ENCODE measurements at regions not wholly inside any gene's neighbourhood (a gene's known extent, or its start where the extent isn't known, plus 50 kb on each side); places are given as distances from the start of the nearest gene placed in this dataset.

GRCh38 chr6:14828201-14828611 lies 417.7 kb upstream of the JARID2 start:
- no peak for DNase-seq (ENCODE audit: low spot score, unreplicated experiment)
- Mint-ChIP-seq H3K27me3 (peaks cover 8% of the 10 kb centered on the region), H3K4me1 (ENCODE audit: low read depth) (peaks cover 26% of the 10 kb centered on the region)

GRCh38 chr6:14831070-14831469 lies 414.8 kb upstream of the JARID2 start:
- no peak overlapping the region for H3K4me3 Mint-ChIP-seq (ENCODE audit: low read depth)
- DNase-seq (ENCODE audit: low spot score, unreplicated experiment) = no peak
- no peak overlapping the region for H3K27ac Mint-ChIP-seq
- no peak for TF ChIP-seq CTCF (IDR thresholded peaks at IDR 0.05; ENCODE audit: unreplicated experiment)
- H3K36me3 Mint-ChIP-seq (ENCODE audit: insufficient read depth) = no peaks in the 10 kb centered on the region
- peaks cover 8% of the 10 kb centered on the region for H3K27me3 Mint-ChIP-seq
- H3K4me1 Mint-ChIP-seq (ENCODE audit: low read depth) = peaks cover 15% of the 10 kb centered on the region
- no peaks in the 10 kb centered on the region for H3K9me3 Mint-ChIP-seq (ENCODE audit: low read depth)

More at GRCh38 chr6:14828201-14828611, 417.7 kb upstream of the JARID2 start:
- H3K36me3 Mint-ChIP-seq (ENCODE audit: insufficient read depth) = no peaks in the 10 kb centered on the region
- H3K4me3 Mint-ChIP-seq (ENCODE audit: low read depth) = no peak overlapping the region
- no peak overlapping the region for H3K27ac Mint-ChIP-seq
- no peaks in the 10 kb centered on the region for H3K9me3 Mint-ChIP-seq (ENCODE audit: low read depth)
- no peak for TF ChIP-seq CTCF (IDR thresholded peaks at IDR 0.05; ENCODE audit: unreplicated experiment)

- no peak for TF ChIP-seq CTCF (IDR thresholded peaks at IDR 0.05; ENCODE audit: unreplicated experiment)
- no peak for DNase-seq (ENCODE audit: low spot score, unreplicated experiment)
- no peaks in the 10 kb centered on the region for H3K36me3 Mint-ChIP-seq (ENCODE audit: insufficient read depth)
- peak overlapping the region; percentile 31 for H3K27ac Mint-ChIP-seq
- peaks cover 7% of the 10 kb centered on the region for H3K27me3 Mint-ChIP-seq
- no peak overlapping the region for H3K4me3 Mint-ChIP-seq (ENCODE audit: low read depth)
- no peaks in the 10 kb centered on the region for H3K9me3 Mint-ChIP-seq (ENCODE audit: low read depth)
- peaks cover 16% of the 10 kb centered on the region for H3K4me1 Mint-ChIP-seq (ENCODE audit: low read depth)
Observed at GRCh38 chr6:14831937-14832336, 413.9 kb upstream of the JARID2 start.

- Mint-ChIP-seq H3K27me3 (peaks cover 4% of the 10 kb centered on the region), H3K27ac (peak overlapping the region; percentile 31), H3K9me3 (ENCODE audit: low read depth) (no peaks in the 10 kb centered on the region), H3K4me3 (ENCODE audit: low read depth) (no peak overlapping the region), H3K4me1 (ENCODE audit: low read depth) (peaks cover 20% of the 10 kb centered on the region), H3K36me3 (ENCODE audit: insufficient read depth) (no peaks in the 10 kb centered on the region)
- DNase-seq (ENCODE audit: low spot score, unreplicated experiment) = no peak
- TF ChIP-seq CTCF (IDR thresholded peaks at IDR 0.05; ENCODE audit: unreplicated experiment) = no peak
Observed at GRCh38 chr6:14832427-14832826, 413.4 kb upstream of the JARID2 start.

- Mint-ChIP-seq H3K9me3 (ENCODE audit: low read depth) (no peaks in the 10 kb centered on the region), H3K27me3 (peaks cover 3% of the 10 kb centered on the region), H3K27ac (no peak overlapping the region)
Observed at GRCh38 chr6:14834851-14835530, 410.9 kb upstream of the JARID2 start.

More at GRCh38 chr6:14834851-14835530, 410.9 kb upstream of the JARID2 start:
- no peak overlapping the region for H3K4me3 Mint-ChIP-seq (ENCODE audit: low read depth)
- no peak for DNase-seq (ENCODE audit: low spot score, unreplicated experiment)
- H3K36me3 Mint-ChIP-seq (ENCODE audit: insufficient read depth) = no peaks in the 10 kb centered on the region
- H3K4me1 Mint-ChIP-seq (ENCODE audit: low read depth) = peaks cover 29% of the 10 kb centered on the region
- TF ChIP-seq CTCF (IDR thresholded peaks at IDR 0.05; ENCODE audit: unreplicated experiment) = no peak

Data from progenitor cell of endocrine pancreas (in vitro differentiated cells).